IMR-90 (cell line): ENCODE measurements at regions not wholly inside any gene's neighbourhood (a gene's known extent, or its start where the extent isn't known, plus 50 kb on each side); places are given as distances from the start of the nearest gene placed in this dataset.

Source experiments
- ATAC-seq: fragments of 200-7000 bp; cut with Tn5 transposase; 2 replicates; pipeline ENCODE4 v1.9.1; 2020; ENCODE audit warnings: low read depth, mild to moderate bottlenecking, moderate library complexity
- BruUV-seq: library from RNA; stranded (reverse); fragments of 400-500 nt; replicated peaks from 2 replicates; lab custom pipeline; 2021; lab: Mats Ljungman, UMichigan
- CTCF ChIA-PET: fragments of 300-600 bp; formaldehyde crosslinking; extraction: SDS; loops from one replicate; lab custom pipeline; 2021; ENCODE audit warnings: antibody characterized with exemption; lab: Yijun Ruan, JAX
- POLR2A ChIA-PET: fragments of 300-600 bp; sonication (Branson Sonifier 250); formaldehyde crosslinking; loops from one replicate; lab custom pipeline; 2022; ENCODE audit warnings: antibody characterized with exemption; ENCODE audit not compliant: unreplicated experiment; lab: Charles Lee
- DNase-seq: peaks from one replicate; pipeline ENCODE4 v3.0.0; 2013
- H2AFZ ChIP-seq: replicated peaks from 2 replicates; pipeline ENCODE3; 2013; ENCODE audit warnings: low read length, mild to moderate bottlenecking; ENCODE audit not compliant: poor library complexity
- H2AK5ac ChIP-seq: 2 replicates; pipeline ENCODE4 v1.6.1; 2013; ENCODE audit warnings: low read depth, low read length, inconsistent platforms
- H2AK9ac ChIP-seq: replicated peaks from 2 replicates; pipeline ENCODE3; 2013; ENCODE audit warnings: mild to moderate bottlenecking, low read depth, low read length, moderate library complexity; ENCODE audit not compliant: poor library complexity
- H2BK120ac ChIP-seq: 2 replicates; pipeline ENCODE4 v1.6.1; 2013; ENCODE audit warnings: low read depth, low read length, inconsistent platforms
- H2BK15ac ChIP-seq: 3 replicates; pipeline ENCODE4 v1.6.1; 2013; ENCODE audit warnings: low read depth, low read length, inconsistent platforms
- H2BK20ac ChIP-seq: 2 replicates; pipeline ENCODE4 v1.6.1; 2013; ENCODE audit warnings: low read depth, mild to moderate bottlenecking, inconsistent platforms, low read length, moderate library complexity
- H2BK5ac ChIP-seq: 2 replicates; pipeline ENCODE4 v1.6.1; 2013; ENCODE audit warnings: mild to moderate bottlenecking, low read depth, low read length, inconsistent platforms; ENCODE audit not compliant: poor library complexity, severe bottlenecking
- H3K14ac ChIP-seq: replicated peaks from 2 replicates; pipeline ENCODE4 v1.6.1; 2013; ENCODE audit warnings: low read depth, low read length, inconsistent platforms
- H3K18ac ChIP-seq: 2 replicates; pipeline ENCODE4 v1.6.1; 2013; ENCODE audit warnings: low read depth, low read length, control low read depth
- H3K23ac ChIP-seq: 2 replicates; pipeline ENCODE4 v1.6.1; 2013; ENCODE audit warnings: low read depth, low read length, inconsistent platforms
- H3K27ac ChIP-seq: 2 replicates; pipeline ENCODE4 v1.5.1; 2013; ENCODE audit warnings: mild to moderate bottlenecking, control low read depth, low read length; ENCODE audit not compliant: insufficient read depth
- H3K27me3 ChIP-seq: 2 replicates; pipeline ENCODE4 v1.6.1; 2013; ENCODE audit warnings: low read length; ENCODE audit not compliant: control insufficient read depth, insufficient read depth
- H3K36me3 ChIP-seq: 2 replicates; pipeline ENCODE4 v1.6.1; 2013; ENCODE audit warnings: low read length, mixed read lengths; ENCODE audit not compliant: control insufficient read depth, insufficient read depth
- H3K4ac ChIP-seq: 2 replicates; pipeline ENCODE4 v1.6.1; 2013; ENCODE audit warnings: low read depth, low read length, inconsistent platforms
- H3K4me1 ChIP-seq: 2 replicates; pipeline ENCODE4 v1.6.1; 2013; ENCODE audit warnings: low read length, mixed read lengths; ENCODE audit not compliant: control insufficient read depth, insufficient read depth
- H3K4me2 ChIP-seq: 2 replicates; pipeline ENCODE4 v1.6.1; 2013; ENCODE audit warnings: low read depth, mild to moderate bottlenecking, control low read depth, low read length, moderate library complexity
- H3K4me3 ChIP-seq: 2 replicates; pipeline ENCODE4 v1.5.1; 2013; ENCODE audit warnings: low read depth, mild to moderate bottlenecking, control low read depth, low read length, moderate library complexity; ENCODE audit not compliant: insufficient read depth
- H3K56ac ChIP-seq: 2 replicates; pipeline ENCODE4 v1.6.1; 2013; ENCODE audit warnings: low read length, inconsistent platforms; ENCODE audit not compliant: insufficient read depth; ENCODE audit errors: extremely low read depth
- H3K79me1 ChIP-seq, 2 experiments: 2 replicates each; pipeline ENCODE4 v1.6.1; 2013; ENCODE audit warnings: low read length in 2 of 2, inconsistent platforms in 1 of 2, low read depth in 1 of 2
- H3K9ac ChIP-seq: 2 replicates; pipeline ENCODE4 v1.6.1; 2013; ENCODE audit warnings: low read depth, low read length, control low read depth
- H3K9me1 ChIP-seq: 2 replicates; pipeline ENCODE4 v1.6.1; 2013; ENCODE audit warnings: low read length, inconsistent platforms; ENCODE audit not compliant: insufficient read depth
- H3K9me3 ChIP-seq: 2 replicates; pipeline ENCODE4 v1.6.1; 2013; ENCODE audit warnings: low read length; ENCODE audit not compliant: control insufficient read depth, insufficient read depth
- H4K20me1 ChIP-seq: 2 replicates; pipeline ENCODE4 v1.6.1; 2013; ENCODE audit warnings: low read length, inconsistent platforms; ENCODE audit not compliant: insufficient read depth
- H4K5ac ChIP-seq: 2 replicates; pipeline ENCODE4 v1.6.1; 2013; ENCODE audit warnings: mild to moderate bottlenecking, low read depth, low read length, control low read depth
- H4K8ac ChIP-seq, 2 experiments: 2 replicates each; pipeline ENCODE4 v1.6.1; 2013; ENCODE audit warnings: low read depth in 2 of 2, low read length in 2 of 2, control low read depth in 1 of 2, inconsistent platforms in 1 of 2
- H4K91ac ChIP-seq: 2 replicates; pipeline ENCODE4 v1.6.1; 2013; ENCODE audit warnings: low read depth, low read length, inconsistent platforms; ENCODE audit not compliant: insufficient read depth
- BHLHE40 ChIP-seq: fragments of 150-350 bp; IDR thresholded peaks from 2 replicates; pipeline ENCODE4 v1.6.1; 2016; ENCODE audit warnings: mild to moderate bottlenecking, low read depth, low read length
- CEBPB ChIP-seq: IDR thresholded peaks from 2 replicates; pipeline ENCODE4 v1.6.1; 2012; ENCODE audit warnings: low read depth, low read length, improper control_type of control experiment
- CHD1 ChIP-seq: IDR thresholded peaks from 2 replicates; pipeline ENCODE4 v1.6.1; 2012; ENCODE audit warnings: low read depth, low read length, improper control_type of control experiment
- CTCF ChIP-seq: conservative IDR thresholded peaks from 2 replicates; pipeline ENCODE4 v1.5.1; 2012; ENCODE audit warnings: mild to moderate bottlenecking, low read depth, low read length, improper control_type of control experiment
- ELK1 ChIP-seq: fragments of 150-350 bp; IDR thresholded peaks from 2 replicates; pipeline ENCODE4 v1.6.1; 2016; ENCODE audit warnings: low read depth, mild to moderate bottlenecking, low read length, moderate library complexity, borderline replicate concordance
- FOS ChIP-seq: fragments of 150-350 bp; IDR thresholded peaks from 2 replicates; pipeline ENCODE4 v1.6.1; 2016; ENCODE audit warnings: low read depth, low read length
- MAFK ChIP-seq: IDR thresholded peaks from 2 replicates; pipeline ENCODE4 v1.6.1; 2012; ENCODE audit warnings: low read depth, low read length, improper control_type of control experiment
- MAZ ChIP-seq: IDR thresholded peaks from 2 replicates; pipeline ENCODE4 v1.6.1; 2012; ENCODE audit warnings: low read depth, mild to moderate bottlenecking, low read length, improper control_type of control experiment, moderate library complexity, borderline replicate concordance
- MXI1 ChIP-seq: IDR thresholded peaks from 2 replicates; pipeline ENCODE4 v1.6.1; 2012; ENCODE audit warnings: low read depth, mild to moderate bottlenecking, low read length, moderate library complexity, borderline replicate concordance
- NFE2L2 ChIP-seq: fragments of 150-350 bp; IDR thresholded peaks from 2 replicates; pipeline ENCODE4 v1.6.1; 2016; ENCODE audit warnings: low read depth, mild to moderate bottlenecking, low read length
- POLR2A ChIP-seq: IDR thresholded peaks from 2 replicates; pipeline ENCODE4 v1.6.1; 2012; ENCODE audit warnings: mild to moderate bottlenecking, low read depth, low read length
- RAD21 ChIP-seq: IDR thresholded peaks from 2 replicates; pipeline ENCODE4 v1.6.1; 2012; ENCODE audit warnings: low read length, improper control_type of control experiment
- RCOR1 ChIP-seq: IDR thresholded peaks from 2 replicates; pipeline ENCODE4 v1.6.1; 2012; ENCODE audit warnings: mild to moderate bottlenecking, low read length, improper control_type of control experiment; ENCODE audit not compliant: insufficient replicate concordance
- RFX5 ChIP-seq: IDR thresholded peaks from 2 replicates; pipeline ENCODE4 v1.8.0; 2012; ENCODE audit warnings: low read depth, mild to moderate bottlenecking, low read length, moderate library complexity
- SMC3 ChIP-seq: fragments of 150-350 bp; IDR thresholded peaks from 2 replicates; pipeline ENCODE4 v1.6.1; 2016; ENCODE audit warnings: low read depth, mild to moderate bottlenecking, antibody characterized with exemption, low read length, moderate library complexity
- USF2 ChIP-seq: fragments of 150-350 bp; IDR thresholded peaks from 2 replicates; pipeline ENCODE4 v1.6.1; 2017; ENCODE audit warnings: mild to moderate bottlenecking, antibody characterized with exemption, low read length, low read depth
- WGBS, 2 experiments: methylation state at CpG; one replicate each; pipeline versions ENCODE4 v1.1.5 to v1.1.7; 2013; ENCODE audit warnings: missing lambda C conversion rate in 2 of 2; ENCODE audit not compliant: insufficient read length in 1 of 2; ENCODE audit errors: extremely low coverage in 2 of 2; 5-methylcytosine and 5-hydroxymethylcytosine counted together
- dilution Hi-C: fragments of 300-500 bp; cut with HindIII; formaldehyde crosslinking; loops from one replicate; pipeline ENCODE4 v1.14.3; 2018; ENCODE audit warnings: low sequenced_read_pairs; ENCODE audit not compliant: unreplicated experiment
- in situ Hi-C: fragments of 300-500 bp; cut with MboI; formaldehyde crosslinking; loops from 3 replicates; pipeline ENCODE4 v1.14.3; 2019; ENCODE audit warnings: low sequenced_read_pairs, inconsistent platforms, mixed read lengths
- intact Hi-C: fragments of 100-400 bp; cut with micrococcal nuclease; formaldehyde crosslinking; loops from 2 replicates; pipeline ENCODE4 v1.10.0; 2022

GRCh38 chr4:32876546-32876945, 2156.4 kb downstream of the PCDH7 start:
- no peak for DNase-seq
- no peak for TF ChIP-seq POLR2A
- no peak for TF ChIP-seq MXI1
- TF ChIP-seq ELK1, result no peak
- no peak for TF ChIP-seq FOS
- TF ChIP-seq MAZ, result no peak
- no peak for TF ChIP-seq BHLHE40
- TF ChIP-seq RCOR1, result no peak
- no peak for TF ChIP-seq RFX5
- no peak for TF ChIP-seq CEBPB
- TF ChIP-seq SMC3, result no peak
- TF ChIP-seq CHD1, result no peak
- TF ChIP-seq NFE2L2, result no peak
- no peak for TF ChIP-seq RAD21
- TF ChIP-seq MAFK, result no peak
- TF ChIP-seq USF2, result no peak
- no peak for TF ChIP-seq CTCF
- no peak overlapping the region for H3K56ac ChIP-seq
- CTCF ChIA-PET, result no interaction called here
- no peak overlapping the region for H3K14ac ChIP-seq
- H2BK15ac ChIP-seq, result no peak overlapping the region
- H3K4ac ChIP-seq, result no peak overlapping the region
- no peak overlapping the region for H3K27ac ChIP-seq
- dilution Hi-C loops (no loop called here), intact Hi-C loops (no loop called here), in situ Hi-C loops (no loop called here)
- POLR2A ChIA-PET, result no interaction called here
- H3K4me2 ChIP-seq, result no peak overlapping the region
- H4K8ac ChIP-seq, result no peak overlapping the region
- no peak overlapping the region for H2BK5ac ChIP-seq
- no peaks in the 10 kb centered on the region for H3K79me1 ChIP-seq
- WGBS, 2 experiments, result no CpG with 5 or more reads among the region's 5 CpGs
- H3K23ac ChIP-seq, result no peak overlapping the region
- H3K4me1 ChIP-seq, result no peaks in the 10 kb centered on the region
- H3K9me3 ChIP-seq, result no peaks in the 10 kb centered on the region
- BruUV-seq, result no TSS peak
- H3K27me3 ChIP-seq, result no peaks in the 10 kb centered on the region
- no peak overlapping the region for H4K5ac ChIP-seq
- no peak overlapping the region for H2BK120ac ChIP-seq
- H3K9ac ChIP-seq, result no peak overlapping the region
- no peaks in the 10 kb centered on the region for H3K9me1 ChIP-seq
- H3K18ac ChIP-seq, result no peak overlapping the region
- H2AK9ac ChIP-seq, result no peak overlapping the region
- no peak overlapping the region for H2AK5ac ChIP-seq
- H2BK20ac ChIP-seq, result no peak overlapping the region
- no peaks in the 10 kb centered on the region for H3K36me3 ChIP-seq
- no peak for ATAC-seq
- H4K91ac ChIP-seq, result no peak overlapping the region
- H3K4me3 ChIP-seq, result no peak overlapping the region
- no peak overlapping the region for H2AFZ ChIP-seq
- H4K20me1 ChIP-seq, result no peaks in the 10 kb centered on the region
